ENCODE measurements at regions not wholly inside any gene's neighbourhood (a gene's known extent, or its start where the extent isn't known, plus 50 kb on each side); places are given as distances from the start of the nearest gene placed in this dataset.
A peak's percentile ranks its signal among the peaks of the same experiment; 100 is the strongest.

GRCh38 chr10:70984986-70985722 is 96.8 kb upstream of the PCBD1 start (continued):
- TF ChIP-seq ETS2 (tag; IDR thresholded peaks at IDR 0.05; ENCODE audit: borderline replicate concordance, poor library complexity, severe bottlenecking) (no peak), MEF2D (tag; conservative IDR thresholded peaks at IDR 0.05; ENCODE audit: low read depth) (no peak), ILK (tag; IDR thresholded peaks at IDR 0.05; ENCODE audit: borderline replicate concordance, low read depth) (no peak), LCOR (CRISPR knock-in tag; IDR thresholded peaks at IDR 0.05) (no peak), CSDE1 (IDR thresholded peaks at IDR 0.05) (no peak), TSHZ1 (CRISPR knock-in tag; IDR thresholded peaks at IDR 0.05) (no peak), RBM34 (IDR thresholded peaks at IDR 0.05; ENCODE audit: borderline replicate concordance, insufficient read depth, low read length) (no peak), TAF9B (IDR thresholded peaks at IDR 0.05; ENCODE audit: partially characterized antibody) (no peak), MEIS2 (IDR thresholded peaks at IDR 0.05; ENCODE audit: partially characterized antibody) (no peak), TFAP4 (CRISPR knock-in tag; IDR thresholded peaks at IDR 0.05; ENCODE audit: borderline replicate concordance) (no peak), SMARCC2 (IDR thresholded peaks at IDR 0.05; ENCODE audit: low read depth) (no peak), ZNF589 (CRISPR knock-in tag; IDR thresholded peaks at IDR 0.05; ENCODE audit: low read depth) (0 out of 2 replicates have a peak, but pooled peaks have one; percentile 26), HDAC1 (IDR thresholded peaks at IDR 0.05) (no peak), ASH1L (IDR thresholded peaks at IDR 0.05; ENCODE audit: borderline replicate concordance, low read depth, partially characterized antibody) (no peak), ETV1 (tag; conservative IDR thresholded peaks at IDR 0.05; ENCODE audit: low read depth) (0 out of 2 replicates have a peak, but pooled peaks have one; percentile 24), DLX4 (CRISPR knock-in tag; IDR thresholded peaks at IDR 0.05) (no peak)
- TF ChIP-seq, protein P1, sequence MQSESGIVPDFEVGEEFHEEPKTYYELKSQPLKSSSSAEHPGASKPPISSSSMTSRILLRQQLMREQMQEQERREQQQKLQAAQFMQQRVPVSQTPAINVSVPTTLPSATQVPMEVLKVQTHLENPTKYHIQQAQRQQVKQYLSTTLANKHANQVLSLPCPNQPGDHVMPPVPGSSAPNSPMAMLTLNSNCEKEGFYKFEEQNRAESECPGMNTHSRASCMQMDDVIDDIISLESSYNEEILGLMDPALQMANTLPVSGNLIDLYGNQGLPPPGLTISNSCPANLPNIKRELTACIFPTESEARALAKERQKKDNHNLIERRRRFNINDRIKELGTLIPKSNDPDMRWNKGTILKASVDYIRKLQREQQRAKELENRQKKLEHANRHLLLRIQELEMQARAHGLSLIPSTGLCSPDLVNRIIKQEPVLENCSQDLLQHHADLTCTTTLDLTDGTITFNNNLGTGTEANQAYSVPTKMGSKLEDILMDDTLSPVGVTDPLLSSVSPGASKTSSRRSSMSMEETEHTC (IDR thresholded peaks at IDR 0.05) = no peak
- TF ChIP-seq, protein P2, sequence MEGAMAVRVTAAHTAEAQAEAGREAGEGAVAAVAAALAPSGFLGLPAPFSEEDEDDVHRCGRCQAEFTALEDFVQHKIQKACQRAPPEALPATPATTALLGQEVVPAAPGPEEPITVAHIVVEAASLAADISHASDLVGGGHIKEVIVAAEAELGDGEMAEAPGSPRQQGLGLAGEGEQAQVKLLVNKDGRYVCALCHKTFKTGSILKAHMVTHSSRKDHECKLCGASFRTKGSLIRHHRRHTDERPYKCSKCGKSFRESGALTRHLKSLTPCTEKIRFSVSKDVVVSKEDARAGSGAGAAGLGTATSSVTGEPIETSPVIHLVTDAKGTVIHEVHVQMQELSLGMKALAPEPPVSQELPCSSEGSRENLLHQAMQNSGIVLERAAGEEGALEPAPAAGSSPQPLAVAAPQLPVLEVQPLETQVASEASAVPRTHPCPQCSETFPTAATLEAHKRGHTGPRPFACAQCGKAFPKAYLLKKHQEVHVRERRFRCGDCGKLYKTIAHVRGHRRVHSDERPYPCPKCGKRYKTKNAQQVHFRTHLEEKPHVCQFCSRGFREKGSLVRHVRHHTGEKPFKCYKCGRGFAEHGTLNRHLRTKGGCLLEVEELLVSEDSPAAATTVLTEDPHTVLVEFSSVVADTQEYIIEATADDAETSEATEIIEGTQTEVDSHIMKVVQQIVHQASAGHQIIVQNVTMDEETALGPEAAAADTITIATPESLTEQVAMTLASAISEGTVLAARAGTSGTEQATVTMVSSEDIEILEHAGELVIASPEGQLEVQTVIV (CRISPR knock-in tag; IDR thresholded peaks at IDR 0.05; ENCODE audit: borderline replicate concordance) = no peak

Measured in K562 (cell line).